ENCODE measurements at regions not wholly inside any gene's neighbourhood (a gene's known extent, or its start where the extent isn't known, plus 50 kb on each side); places are given as distances from the start of the nearest gene placed in this dataset.
A peak's percentile ranks its signal among the peaks of the same experiment; 100 is the strongest.

DNA sequence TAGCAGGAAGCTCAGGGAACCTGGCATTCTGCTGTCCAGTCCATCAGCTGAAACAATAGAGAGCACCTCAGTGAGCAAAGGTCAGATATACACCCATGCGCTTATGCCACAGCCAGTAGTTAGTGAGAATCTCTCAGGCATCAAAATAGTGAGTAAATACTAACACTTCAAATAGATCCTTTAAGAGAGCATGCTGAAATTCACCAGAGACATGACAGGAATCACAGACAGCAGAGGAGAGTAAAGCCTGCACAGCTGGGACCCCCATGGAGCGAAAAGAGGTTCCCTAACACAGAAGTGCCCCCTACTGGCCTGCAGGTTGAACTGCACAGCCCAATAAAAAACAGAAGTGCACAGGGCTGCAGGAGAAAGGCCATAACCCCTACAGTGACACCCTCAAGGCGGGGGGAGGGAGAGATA, 57.6 kb upstream of the ANTXRL start:
- peak; percentile 27 for DNase-seq

GRCh38 chr10:46230615-46231014, 56.2 kb upstream of the ANTXRL start:
- DNase-seq: no peak

GRCh38 chr10:46231087-46231486, 55.7 kb upstream of the ANTXRL start:
- no peak for DNase-seq

DNA sequence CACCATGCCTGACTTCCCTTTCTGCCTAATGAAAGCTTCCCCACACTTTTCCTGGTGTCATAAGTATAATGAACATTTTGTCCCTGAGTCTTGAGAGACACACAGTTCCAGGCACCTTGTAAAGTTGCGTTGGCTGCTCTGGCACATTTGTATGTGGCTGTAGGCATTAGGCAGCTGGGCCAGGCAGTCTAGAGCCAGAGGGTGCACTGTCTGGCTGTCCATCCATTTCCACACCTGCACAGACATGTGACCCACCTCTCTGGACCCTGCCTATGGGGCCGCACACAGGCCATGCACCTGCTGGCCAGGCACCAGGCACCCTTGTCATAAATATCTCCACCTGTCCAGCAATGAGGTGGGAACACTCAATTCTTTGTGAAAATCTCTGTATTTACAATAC, 54.7 kb upstream of the ANTXRL start:
- no peak for DNase-seq

DNA sequence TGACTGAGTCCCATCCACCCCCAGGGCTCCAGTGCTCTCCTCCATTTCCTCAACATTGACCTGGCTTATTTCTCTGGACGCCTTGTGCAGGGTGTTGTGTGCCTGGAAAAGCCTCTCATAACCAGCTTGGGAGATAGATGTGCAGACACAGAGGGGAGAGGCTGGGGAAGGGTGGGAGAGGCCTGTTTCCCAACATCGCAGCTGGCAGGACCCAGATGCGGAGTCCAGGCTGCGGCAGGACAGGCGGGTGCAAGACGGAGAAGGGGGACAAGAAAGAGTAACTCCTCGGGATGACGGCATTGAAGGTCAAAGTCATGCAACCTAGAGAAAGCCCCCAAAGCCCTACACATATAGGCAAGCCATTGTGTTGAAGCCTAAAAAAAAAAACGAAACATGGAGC, 54.1 kb upstream of the ANTXRL start:
- DNase-seq: no peak

GRCh38 chr10:46233181-46233580, 53.6 kb upstream of the ANTXRL start:
- DNase-seq: no peak

DNA sequence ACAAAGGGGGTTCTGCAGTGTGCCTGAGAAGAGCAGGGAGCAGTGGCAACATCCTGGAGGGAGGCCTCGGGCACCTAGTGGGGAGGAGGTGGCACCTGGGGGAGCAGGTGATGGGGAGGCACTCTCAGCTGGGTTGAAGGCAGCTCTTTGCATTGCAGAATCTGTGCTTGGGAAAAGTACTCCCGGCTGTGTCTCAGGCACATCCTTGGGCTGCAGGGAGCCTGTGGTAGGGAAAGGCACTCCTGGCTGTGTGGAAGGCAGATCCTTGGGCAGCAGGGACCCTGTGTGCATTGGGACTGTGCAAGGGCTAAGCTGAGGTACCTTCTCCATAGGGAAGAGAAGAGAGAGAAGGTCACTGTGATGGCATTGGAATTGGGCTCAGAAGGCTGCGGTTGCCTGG, 52.8 kb upstream of the ANTXRL start:
- no peak for DNase-seq

- DNase-seq: no peak
Measured at GRCh38 chr10:46234431-46235060, 52.3 kb upstream of the ANTXRL start.

GRCh38 chr10:46235705-46236545, 50.9 kb upstream of the ANTXRL start:
- DNase-seq: no peak

GRCh38 chr10:46236546-46236887, 50.3 kb upstream of the ANTXRL start:
- no peak for DNase-seq

- no peak for DNase-seq
Measured at GRCh38 chr10:46236941-46237681, 49.7 kb upstream of the ANTXRL start.
